ENCODE measurements at regions not wholly inside any gene's neighbourhood (a gene's known extent, or its start where the extent isn't known, plus 50 kb on each side); places are given as distances from the start of the nearest gene placed in this dataset.

GRCh38 chr16:9428355-9429005, 337.0 kb downstream of the HAPSTR1 start:
- ChIA-PET CTCF (interaction anchor here (0.9 kb wide), 1 partner anchor 11 kb away, joined by 3 read pairs; no protein-coding TSS in a partner anchor), POLR2A (no interaction called here)
- TF ChIP-seq CTCF (IDR thresholded peaks at IDR 0.05; ENCODE audit: insufficient read depth, low read depth, low read length) = no peak

GRCh38 chr16:9429646-9430330, 338.3 kb downstream of the HAPSTR1 start:
- no peaks in the 10 kb centered on the region for H3K36me3 ChIP-seq (ENCODE audit: control insufficient read depth, insufficient read depth, low read length)
- TF ChIP-seq CTCF (IDR thresholded peaks at IDR 0.05; ENCODE audit: insufficient read depth, low read depth, low read length) = no peak
- ChIA-PET CTCF (no interaction called here), POLR2A (no interaction called here)
- DNase-seq (ENCODE audit: low read depth) = no peak
- no peaks in the 10 kb centered on the region for H3K27me3 ChIP-seq (ENCODE audit: control insufficient read depth, insufficient read depth, low read length)
- H3K4me3 ChIP-seq (ENCODE audit: low read depth, low read length) = no peak overlapping the region

More at GRCh38 chr16:9428355-9429005, 337.0 kb downstream of the HAPSTR1 start:
- DNase-seq (ENCODE audit: low read depth) = no peak
- no peaks in the 10 kb centered on the region for H3K27me3 ChIP-seq (ENCODE audit: control insufficient read depth, insufficient read depth, low read length)
- H3K36me3 ChIP-seq (ENCODE audit: control insufficient read depth, insufficient read depth, low read length) = no peaks in the 10 kb centered on the region
- no peak overlapping the region for H3K4me3 ChIP-seq (ENCODE audit: low read depth, low read length)

GRCh38 chr16:9434659-9435058, 343.2 kb downstream of the HAPSTR1 start:
- TF ChIP-seq CTCF (IDR thresholded peaks at IDR 0.05; ENCODE audit: insufficient read depth, low read depth, low read length) = no peak
- POLR2A ChIA-PET = no interaction called here

GRCh38 chr16:9436175-9436574, 344.7 kb downstream of the HAPSTR1 start:
- Histone ChIP-seq H3K27me3 (ENCODE audit: control insufficient read depth, insufficient read depth, low read length) (no peaks in the 10 kb centered on the region), H3K4me3 (ENCODE audit: low read depth, low read length) (no peak overlapping the region), H3K36me3 (ENCODE audit: control insufficient read depth, insufficient read depth, low read length) (no peaks in the 10 kb centered on the region)
- ChIA-PET CTCF (no interaction called here), POLR2A (no interaction called here)
- TF ChIP-seq CTCF (IDR thresholded peaks at IDR 0.05; ENCODE audit: insufficient read depth, low read depth, low read length) = no peak
- DNase-seq (ENCODE audit: low read depth) = no peak

More at GRCh38 chr16:9434659-9435058, 343.2 kb downstream of the HAPSTR1 start:
- Histone ChIP-seq H3K27me3 (ENCODE audit: control insufficient read depth, insufficient read depth, low read length) (no peaks in the 10 kb centered on the region), H3K36me3 (ENCODE audit: control insufficient read depth, insufficient read depth, low read length) (no peaks in the 10 kb centered on the region), H3K4me3 (ENCODE audit: low read depth, low read length) (no peak overlapping the region)
- CTCF ChIA-PET = no interaction called here
- no peak for DNase-seq (ENCODE audit: low read depth)

GRCh38 chr16:9437115-9437514, 345.7 kb downstream of the HAPSTR1 start:
- ChIA-PET POLR2A (no interaction called here), CTCF (no interaction called here)
- no peak for DNase-seq (ENCODE audit: low read depth)
- H3K36me3 ChIP-seq (ENCODE audit: control insufficient read depth, insufficient read depth, low read length) = no peaks in the 10 kb centered on the region
- TF ChIP-seq CTCF (IDR thresholded peaks at IDR 0.05; ENCODE audit: insufficient read depth, low read depth, low read length) = no peak
- no peaks in the 10 kb centered on the region for H3K27me3 ChIP-seq (ENCODE audit: control insufficient read depth, insufficient read depth, low read length)
- no peak overlapping the region for H3K4me3 ChIP-seq (ENCODE audit: low read depth, low read length)

Measured in BJ (cell line).